ENCODE measurements at regions not wholly inside any gene's neighbourhood (a gene's known extent, or its start where the extent isn't known, plus 50 kb on each side); places are given as distances from the start of the nearest gene placed in this dataset.

- TF ChIP-seq POLR2A (IDR thresholded peaks at IDR 0.05; ENCODE audit: low read depth, low read length) (no peak), MYC (IDR thresholded peaks at IDR 0.05; ENCODE audit: low read depth, low read length) (no peak)
Measured at GRCh38 chr10:93189944-93190343, 116.3 kb downstream of the CYP26A1 start.
